HepG2 (cell line): ENCODE measurements at regions not wholly inside any gene's neighbourhood (a gene's known extent, or its start where the extent isn't known, plus 50 kb on each side); places are given as distances from the start of the nearest gene placed in this dataset.
"Not testable (repeated sequence)": the region's sequence is repeated elsewhere in the genome, so short reads cannot be mapped to it uniquely, and the experiment has no call there.

Experiments
- ATAC-seq: fragments of 200-7000 bp; cut with Tn5 transposase; 3 replicates; pipeline ENCODE4 v1.9.1; 2020; ENCODE audit warnings: mild to moderate bottlenecking, moderate library complexity
- BruUV-seq: library from RNA; stranded (reverse); fragments of 400-500 nt; replicated peaks from 2 replicates; lab custom pipeline; 2021; lab: Mats Ljungman, UMichigan
- CTCF ChIA-PET: fragments of 300-600 bp; formaldehyde crosslinking; extraction: SDS; loops from one replicate; lab custom pipeline; 2021; ENCODE audit warnings: low total read pairs, inconsistent platforms, low intra/inter-chr PET ratio; lab: Yijun Ruan, JAX
- POLR2A ChIA-PET: fragments of 350-600 bp; sonication (Branson Sonifier 250); formaldehyde crosslinking; loops from one replicate; lab custom pipeline; 2020; ENCODE audit warnings: antibody characterized with exemption, inconsistent platforms; lab: Yijun Ruan, JAX
- DNase-seq: peaks from one replicate; pipeline ENCODE4 v3.0.0-alpha.2; 2015; ENCODE audit warnings: low spot score
- FAIRE-seq: peaks from 3 replicates; lab custom pipeline; 2011; peaks lifted over from hg19 to GRCh38; lab: Jason Lieb, UNC
- H2AFZ ChIP-seq: one replicate; pipeline ENCODE4 v1.6.1; 2011; ENCODE audit warnings: low read length, inconsistent platforms
- H3K27ac ChIP-seq: fragments of 300-600 bp; 3 replicates; pipeline ENCODE4 v1.8.0; 2011; ENCODE audit warnings: mixed run types, mild to moderate bottlenecking, mixed read lengths, low read length, inconsistent platforms; ENCODE audit not compliant: insufficient read depth; ENCODE audit errors: extremely low read length
- H3K27me3 ChIP-seq, 2 experiments: fragments of 200-600 bp in 1 of 2; 2 replicates in 1 of 2; 3 replicates in 1 of 2; pipeline versions ENCODE4 v1.6.0 to v1.8.0; 2011; ENCODE audit warnings: low read length in 2 of 2, mild to moderate bottlenecking in 2 of 2, moderate library complexity in 2 of 2, inconsistent platforms in 1 of 2; ENCODE audit not compliant: insufficient read depth in 2 of 2, control insufficient read depth in 1 of 2
- H3K36me3 ChIP-seq, 2 experiments: fragments of 200-600 bp in 1 of 2; replicated peaks in 1 of 2; 2 replicates in 1 of 2; 3 replicates in 1 of 2; pipeline versions ENCODE4 v1.5.1 to v1.8.0; 2011; ENCODE audit warnings: low read length in 2 of 2, inconsistent platforms in 1 of 2; ENCODE audit not compliant: insufficient read depth in 2 of 2, control insufficient read depth in 1 of 2
- H3K4me1 ChIP-seq: 2 replicates; pipeline ENCODE4 v1.5.1; 2012; ENCODE audit warnings: low read length, inconsistent platforms; ENCODE audit not compliant: insufficient read depth
- H3K4me2 ChIP-seq: 2 replicates; pipeline ENCODE4 v1.6.0; 2011; ENCODE audit warnings: low read depth, low read length, inconsistent platforms
- H3K4me3 ChIP-seq, 3 experiments: fragments of 200-600 bp in 1 of 3; sonication (generic), shearing (Covaris generic) in 1 of 3; replicated peaks in 1 of 3; 2 replicates each; pipeline ENCODE4 v1.5.1; 2011 to 2016; ENCODE audit warnings: low read length in 3 of 3, inconsistent platforms in 2 of 3, low read depth in 2 of 3, mild to moderate bottlenecking in 2 of 3, control low read depth in 1 of 3, mixed read lengths in 1 of 3; ENCODE audit not compliant: insufficient read depth in 1 of 3
- H3K79me2 ChIP-seq: one replicate; pipeline ENCODE4 v1.6.1; 2011; ENCODE audit warnings: low read length, inconsistent platforms; ENCODE audit not compliant: insufficient read depth
- H3K9ac ChIP-seq: 2 replicates; pipeline ENCODE4 v1.6.0; 2011; ENCODE audit warnings: mild to moderate bottlenecking, low read depth, low read length, inconsistent platforms; ENCODE audit not compliant: insufficient read depth
- H3K9me3 ChIP-seq: 2 replicates; pipeline ENCODE4 v1.5.1; 2012; ENCODE audit warnings: mild to moderate bottlenecking, low read length
- H4K20me1 ChIP-seq: 2 replicates; pipeline ENCODE4 v1.6.0; 2011; ENCODE audit warnings: inconsistent platforms, mild to moderate bottlenecking, low read length, moderate library complexity; ENCODE audit not compliant: insufficient read depth
- ARNT2 ChIP-seq: sonication (generic); formaldehyde crosslinking; IDR thresholded peaks from 2 replicates; pipeline ENCODE4 v1.8.0; 2022; ENCODE audit warnings: mild to moderate bottlenecking, low read depth, missing genetic modification reagents, moderate library complexity
- BHLHE40 ChIP-seq: IDR thresholded peaks from 2 replicates; pipeline ENCODE4 v1.6.1; 2011; ENCODE audit warnings: low read length, improper control_type of control experiment
- CBFB ChIP-seq: sonication (generic); formaldehyde crosslinking; IDR thresholded peaks from 2 replicates; pipeline ENCODE4 v1.4.0; 2020; ENCODE audit warnings: missing genetic modification reagents
- CHD2 ChIP-seq: IDR thresholded peaks from 2 replicates; pipeline ENCODE4 v1.6.1; 2011; ENCODE audit warnings: low read depth, low read length, improper control_type of control experiment
- CREM ChIP-seq, 2 experiments: sonication (generic) in 1 of 2; formaldehyde crosslinking in 1 of 2; IDR thresholded peaks; 2 replicates each; pipeline versions ENCODE4 v1.4.0 to v1.6.1; 2016 to 2020; ENCODE audit warnings: antibody characterized with exemption in 1 of 2, mild to moderate bottlenecking in 1 of 2, missing genetic modification reagents in 1 of 2
- DR1 ChIP-seq: sonication (generic); formaldehyde crosslinking; IDR thresholded peaks from 2 replicates; pipeline ENCODE4 v1.8.0; 2021; ENCODE audit warnings: mild to moderate bottlenecking, missing genetic modification reagents, inconsistent platforms
- HDAC1 ChIP-seq: sonication (generic); formaldehyde crosslinking; IDR thresholded peaks from 2 replicates; pipeline ENCODE4 v1.5.1; 2020; ENCODE audit warnings: mild to moderate bottlenecking, missing genetic modification reagents
- HNRNPK ChIP-seq: fragments of 200-400 bp; formaldehyde crosslinking; IDR thresholded peaks from 2 replicates; pipeline ENCODE4 v1.6.1; 2018; ENCODE audit warnings: low read length, low read depth, moderate library complexity, mild to moderate bottlenecking; ENCODE audit not compliant: poor library complexity, severe bottlenecking
- KDM5B ChIP-seq: sonication (generic); formaldehyde crosslinking; IDR thresholded peaks from 2 replicates; pipeline ENCODE4 v1.4.0; 2020; ENCODE audit warnings: missing genetic modification reagents, mild to moderate bottlenecking, borderline replicate concordance
- MXD4 ChIP-seq: IDR thresholded peaks from 2 replicates; pipeline ENCODE4 v1.6.1; 2016; ENCODE audit warnings: mild to moderate bottlenecking, missing biosample characterization, missing genetic modification reagents
- PHF20 ChIP-seq: sonication (generic); formaldehyde crosslinking; IDR thresholded peaks from 2 replicates; pipeline ENCODE4 v1.5.0; 2020; ENCODE audit warnings: mild to moderate bottlenecking, missing genetic modification reagents
- RFX3 ChIP-seq: IDR thresholded peaks from 2 replicates; pipeline ENCODE4 v1.6.1; 2016; ENCODE audit warnings: missing biosample characterization, missing genetic modification reagents
- SP4 ChIP-seq: sonication (generic); formaldehyde crosslinking; IDR thresholded peaks from 2 replicates; pipeline ENCODE4 v1.8.1; 2023; ENCODE audit warnings: mild to moderate bottlenecking, missing genetic modification reagents
- TAF1 ChIP-seq: sonication (generic); formaldehyde crosslinking; IDR thresholded peaks from 2 replicates; pipeline ENCODE4 v1.4.0; 2020; ENCODE audit warnings: missing genetic modification reagents
- ZFY ChIP-seq: sonication (generic); formaldehyde crosslinking; IDR thresholded peaks from 2 replicates; pipeline ENCODE4 v1.4.0; 2020; ENCODE audit warnings: missing genetic modification reagents
- WGBS: methylation state at CpG from one replicate; pipeline ENCODE4 v1.1.6; 2017; ENCODE audit warnings: low lambda C conversion rate; 5-methylcytosine and 5-hydroxymethylcytosine counted together
- in situ Hi-C: cut with HindIII; loops from 2 replicates; pipeline ENCODE4 v1.10.0; 2017; ENCODE audit warnings: low pct_unique_long_range_greater_than_20kb; ENCODE audit not compliant: extremely low pct_ligation_motif_present
- intact Hi-C: fragments of 100-400 bp; cut with micrococcal nuclease; formaldehyde crosslinking; loops from one replicate; pipeline ENCODE4 v1.10.0; 2022; ENCODE audit not compliant: unreplicated experiment
- TF ChIP-seq, protein P1 (sequence below): sonication (generic); formaldehyde crosslinking; IDR thresholded peaks from 2 replicates; pipeline ENCODE4 v1.5.0; 2020; ENCODE audit warnings: mild to moderate bottlenecking, missing genetic modification reagents, moderate library complexity
- TF ChIP-seq, protein P2 (sequence below): sonication (generic); formaldehyde crosslinking; IDR thresholded peaks from 2 replicates; pipeline ENCODE4 v1.4.0; 2020; ENCODE audit warnings: mild to moderate bottlenecking, missing genetic modification reagents
- TF ChIP-seq, protein P3 (sequence below): IDR thresholded peaks from 2 replicates; pipeline ENCODE4 v1.6.1; 2016; ENCODE audit warnings: missing genetic modification reagents, missing compliant biosample characterization
- TF ChIP-seq, protein P4 (sequence below): IDR thresholded peaks from 2 replicates; pipeline ENCODE4 v1.6.1; 2012; ENCODE audit warnings: inconsistent platforms

DNA sequence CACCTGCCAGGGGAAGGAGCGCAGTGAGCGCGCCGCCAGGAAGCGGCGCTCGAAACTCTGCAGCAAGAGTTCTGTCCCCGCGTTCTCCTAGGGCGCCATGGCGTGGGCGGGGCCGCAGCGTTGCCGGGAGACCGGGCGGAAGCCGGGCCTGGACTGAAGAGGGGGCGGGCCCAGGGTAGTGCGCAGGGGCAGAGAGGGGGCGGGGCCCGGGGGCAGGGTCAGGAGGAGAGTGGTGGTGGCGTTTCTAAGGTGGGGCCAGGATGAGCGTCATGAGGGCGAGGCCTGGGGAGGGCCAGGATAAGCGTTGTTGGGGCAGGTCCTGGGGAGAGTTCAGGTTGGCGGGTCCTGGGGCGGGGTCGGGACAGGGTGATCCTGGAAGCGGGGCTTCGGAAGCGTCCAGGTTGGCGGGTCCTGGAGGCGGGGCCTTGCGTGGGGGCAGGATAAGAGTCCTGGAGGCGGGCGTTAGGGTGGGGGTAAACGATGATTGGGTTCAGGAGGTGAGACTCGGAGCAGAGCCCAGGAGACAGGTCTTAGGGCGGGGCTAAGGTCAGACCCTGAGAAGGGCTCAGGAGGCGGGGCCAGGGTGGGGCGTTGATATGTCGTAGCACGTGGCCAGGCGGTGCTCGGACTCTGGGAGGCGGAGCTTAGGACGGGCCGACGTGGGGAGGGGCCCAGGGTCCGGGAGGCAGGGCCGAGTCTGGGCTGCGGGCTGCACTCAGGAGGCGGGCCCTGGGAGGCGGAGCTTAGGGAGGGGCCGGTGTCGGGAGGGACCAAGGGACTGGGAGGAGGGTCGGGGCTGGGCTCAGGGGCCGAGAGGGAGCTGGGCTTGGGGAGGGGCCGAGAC lies 189.4 kb downstream of the ADRA2C start:
- ATAC-seq (peak; percentile 100), FAIRE-seq (peak; percentile 71), DNase-seq (peak; percentile 97)
- H3K27me3 ChIP-seq; H3K4me1 ChIP-seq; H3K36me3 ChIP-seq; intact Hi-C loops; H2AFZ ChIP-seq; H3K79me2 ChIP-seq; CTCF ChIA-PET; in situ Hi-C loops; BruUV-seq; H3K9me3 ChIP-seq; H4K20me1 ChIP-seq; TF ChIP-seq CREM (CRISPR knock-in tag; IDR thresholded peaks at IDR 0.05): not testable (repeated sequence)
- Histone ChIP-seq H3K27ac (peak overlapping the region; percentile 68), H3K9ac (peak overlapping the region; percentile 76), H3K4me2 (peak overlapping the region; percentile 86), H3K4me3 (peak overlapping the region; percentile 68 to 81 (median 78); a peak in 5 of 6 replicates)
- WGBS = under 1% methylated on average over 36 of the region's 60 CpGs
- POLR2A ChIA-PET = interaction anchor here (0.6 to 1.1 kb wide), 3 partner anchors 128 to 992 kb away, joined by 3 read pairs; partner anchors contain the start of gene GRK4
- TF ChIP-seq, protein P1, sequence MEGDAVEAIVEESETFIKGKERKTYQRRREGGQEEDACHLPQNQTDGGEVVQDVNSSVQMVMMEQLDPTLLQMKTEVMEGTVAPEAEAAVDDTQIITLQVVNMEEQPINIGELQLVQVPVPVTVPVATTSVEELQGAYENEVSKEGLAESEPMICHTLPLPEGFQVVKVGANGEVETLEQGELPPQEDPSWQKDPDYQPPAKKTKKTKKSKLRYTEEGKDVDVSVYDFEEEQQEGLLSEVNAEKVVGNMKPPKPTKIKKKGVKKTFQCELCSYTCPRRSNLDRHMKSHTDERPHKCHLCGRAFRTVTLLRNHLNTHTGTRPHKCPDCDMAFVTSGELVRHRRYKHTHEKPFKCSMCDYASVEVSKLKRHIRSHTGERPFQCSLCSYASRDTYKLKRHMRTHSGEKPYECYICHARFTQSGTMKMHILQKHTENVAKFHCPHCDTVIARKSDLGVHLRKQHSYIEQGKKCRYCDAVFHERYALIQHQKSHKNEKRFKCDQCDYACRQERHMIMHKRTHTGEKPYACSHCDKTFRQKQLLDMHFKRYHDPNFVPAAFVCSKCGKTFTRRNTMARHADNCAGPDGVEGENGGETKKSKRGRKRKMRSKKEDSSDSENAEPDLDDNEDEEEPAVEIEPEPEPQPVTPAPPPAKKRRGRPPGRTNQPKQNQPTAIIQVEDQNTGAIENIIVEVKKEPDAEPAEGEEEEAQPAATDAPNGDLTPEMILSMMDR (CRISPR knock-in tag) = peak; percentile 34
- TF ChIP-seq RFX3 (CRISPR knock-in tag) (peak; percentile 84), HNRNPK (peak; percentile 74), HDAC1 (CRISPR knock-in tag) (peak; percentile 68), MXD4 (CRISPR knock-in tag) (peak; percentile 32; the same call in 1 of the 2 replicates), TAF1 (CRISPR knock-in tag) (peak; percentile 64; the same call in 1 of the 2 replicates), PHF20 (0 out of 2 replicates have a peak, but pooled peaks have one; percentile 22), ARNT2 (CRISPR knock-in tag) (0 out of 2 replicates have a peak, but pooled peaks have one; percentile 14), BHLHE40 (0 out of 2 replicates have a peak, but pooled peaks have one; percentile 32), DR1 (0 out of 2 replicates have a peak, but pooled peaks have one; percentile 4), KDM5B (0 out of 2 replicates have a peak, but pooled peaks have one; percentile 12), CHD2 (0 out of 2 replicates have a peak, but pooled peaks have one; percentile 32), CBFB (CRISPR knock-in tag) (0 out of 2 replicates have a peak, but pooled peaks have one; percentile 39), ZFY (CRISPR knock-in tag) (peak; percentile 39; the same call in 1 of the 2 replicates), CREM (IDR thresholded peaks at IDR 0.05) (peak; percentile 31), SP4 (CRISPR knock-in tag) (peak; percentile 73)
- TF ChIP-seq, protein P2, sequence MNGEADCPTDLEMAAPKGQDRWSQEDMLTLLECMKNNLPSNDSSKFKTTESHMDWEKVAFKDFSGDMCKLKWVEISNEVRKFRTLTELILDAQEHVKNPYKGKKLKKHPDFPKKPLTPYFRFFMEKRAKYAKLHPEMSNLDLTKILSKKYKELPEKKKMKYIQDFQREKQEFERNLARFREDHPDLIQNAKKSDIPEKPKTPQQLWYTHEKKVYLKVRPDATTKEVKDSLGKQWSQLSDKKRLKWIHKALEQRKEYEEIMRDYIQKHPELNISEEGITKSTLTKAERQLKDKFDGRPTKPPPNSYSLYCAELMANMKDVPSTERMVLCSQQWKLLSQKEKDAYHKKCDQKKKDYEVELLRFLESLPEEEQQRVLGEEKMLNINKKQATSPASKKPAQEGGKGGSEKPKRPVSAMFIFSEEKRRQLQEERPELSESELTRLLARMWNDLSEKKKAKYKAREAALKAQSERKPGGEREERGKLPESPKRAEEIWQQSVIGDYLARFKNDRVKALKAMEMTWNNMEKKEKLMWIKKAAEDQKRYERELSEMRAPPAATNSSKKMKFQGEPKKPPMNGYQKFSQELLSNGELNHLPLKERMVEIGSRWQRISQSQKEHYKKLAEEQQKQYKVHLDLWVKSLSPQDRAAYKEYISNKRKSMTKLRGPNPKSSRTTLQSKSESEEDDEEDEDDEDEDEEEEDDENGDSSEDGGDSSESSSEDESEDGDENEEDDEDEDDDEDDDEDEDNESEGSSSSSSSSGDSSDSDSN (CRISPR knock-in tag) = peak; percentile 32; the same call in 1 of the 2 replicates
- TF ChIP-seq, protein P3, sequence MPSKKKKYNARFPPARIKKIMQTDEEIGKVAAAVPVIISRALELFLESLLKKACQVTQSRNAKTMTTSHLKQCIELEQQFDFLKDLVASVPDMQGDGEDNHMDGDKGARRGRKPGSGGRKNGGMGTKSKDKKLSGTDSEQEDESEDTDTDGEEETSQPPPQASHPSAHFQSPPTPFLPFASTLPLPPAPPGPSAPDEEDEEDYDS (CRISPR knock-in tag) = peak; percentile 11; the same call in 1 of the 2 replicates
- TF ChIP-seq, protein P4, sequence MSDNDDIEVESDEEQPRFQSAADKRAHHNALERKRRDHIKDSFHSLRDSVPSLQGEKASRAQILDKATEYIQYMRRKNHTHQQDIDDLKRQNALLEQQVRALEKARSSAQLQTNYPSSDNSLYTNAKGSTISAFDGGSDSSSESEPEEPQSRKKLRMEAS = peak; percentile 40
